ENCODE measurements at regions not wholly inside any gene's neighbourhood (a gene's known extent, or its start where the extent isn't known, plus 50 kb on each side); places are given as distances from the start of the nearest gene placed in this dataset.

DNA sequence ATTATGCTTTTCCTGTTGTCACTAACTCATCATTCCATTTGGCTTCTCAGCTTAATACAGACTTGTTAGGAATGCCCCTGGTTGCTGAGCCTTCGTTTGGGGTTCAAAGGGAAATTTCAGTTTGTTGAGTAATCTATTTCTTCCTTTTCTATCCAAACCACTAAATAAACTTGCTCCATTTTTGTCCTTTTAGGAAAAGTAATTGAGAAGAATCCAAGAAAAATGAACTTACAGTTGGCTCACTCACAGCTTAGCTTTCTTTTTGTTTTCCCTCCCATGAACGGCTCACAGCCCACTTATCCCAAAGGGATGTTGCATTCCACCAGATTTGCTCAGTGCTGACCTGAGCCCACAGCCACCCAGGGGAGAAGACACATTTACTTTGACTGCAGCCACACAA, 73.9 kb downstream of the SOX11 start:
- Histone ChIP-seq H3K9me2 (ENCODE audit: insufficient read depth) (no peaks in the 10 kb centered on the region), H3K36me3 (ENCODE audit: control insufficient read depth in 1 of 2, insufficient read depth in 2 of 2, low read length in 2 of 2) (no peaks in the 10 kb centered on the region), H3K79me2 (ENCODE audit: insufficient read depth, low read length) (no peaks in the 10 kb centered on the region), H3K4me2 (ENCODE audit: low read length) (no peak overlapping the region), H3K9me3 (ENCODE audit: control insufficient read depth in 1 of 2, insufficient read depth in 1 of 2, low read depth in 1 of 2, low read length in 2 of 2) (peaks cover 0 to 25% of the 10 kb centered on the region in 2 experiments; a peak in 2 of 4 replicates), H3K27ac (ENCODE audit: low read depth, low read length) (no peak overlapping the region), H4K20me1 (ENCODE audit: insufficient read depth) (no peaks in the 10 kb centered on the region), H2AFZ (ENCODE audit: low read depth, low read length, poor library complexity, severe bottlenecking) (no peak overlapping the region), H3K4me1 (ENCODE audit: control insufficient read depth in 1 of 2, insufficient read depth in 2 of 2, low read length in 2 of 2) (no peaks in the 10 kb centered on the region), H3K9ac (ENCODE audit: low read length) (no peak overlapping the region), H3K4me3 (replicated peaks in 1 of 2; ENCODE audit: low read depth in 1 of 2, low read length in 2 of 2) (no peak overlapping the region), H3K27me3 (ENCODE audit: insufficient read depth, low read length) (no peaks in the 10 kb centered on the region)
- no peak for DNase-seq (ENCODE audit: low read depth, low spot score)
- POLR2A ChIA-PET, result no interaction called here
- no peak for ATAC-seq
- no TSS peak for BruUV-seq (replicated peaks)
- RAD21 ChIA-PET (ENCODE audit: low non-redundant PET in 1 of 2, low total read pairs in 2 of 2, uncharacterized antibody in 2 of 2, unreplicated experiment in 2 of 2), result no interaction called here
- CTCF ChIA-PET, result no interaction called here
- TF ChIP-seq EZH2phosphoT487 (IDR thresholded peaks at IDR 0.05; ENCODE audit: borderline replicate concordance) (no peak), POLR2AphosphoS5 (IDR thresholded peaks at IDR 0.05; ENCODE audit: low read depth, low read length) (no peak), FOSL1 (IDR thresholded peaks at IDR 0.05; ENCODE audit: low read depth) (no peak), EGR1 (IDR thresholded peaks at IDR 0.05; ENCODE audit: low read depth) (no peak), SP1 (IDR thresholded peaks at IDR 0.05; ENCODE audit: low read depth) (no peak), REST (IDR thresholded peaks at IDR 0.05; ENCODE audit: low read depth) (no peak), ZFX (IDR thresholded peaks at IDR 0.05) (no peak), POLR2A (IDR thresholded peaks at IDR 0.05; ENCODE audit: borderline replicate concordance, extremely low read depth, insufficient read depth, insufficient read length) (no peak), SIN3A (IDR thresholded peaks at IDR 0.05; ENCODE audit: low read depth) (no peak), ZNF274 (IDR thresholded peaks at IDR 0.05; ENCODE audit: low read depth, low read length) (no peak), TCF7L2 (IDR thresholded peaks at IDR 0.05; ENCODE audit: borderline replicate concordance, extremely low read depth, insufficient read depth, insufficient read length) (no peak), SRF (IDR thresholded peaks at IDR 0.05; ENCODE audit: low read depth) (no peak), ELF1 (IDR thresholded peaks at IDR 0.05; ENCODE audit: borderline replicate concordance, low read depth) (no peak), JUND (IDR thresholded peaks at IDR 0.05) (no peak), RAD21 (IDR thresholded peaks at IDR 0.05; ENCODE audit: low read depth) (no peak), CBX3 (IDR thresholded peaks at IDR 0.05; ENCODE audit: low read depth) (no peak)
- TF ChIP-seq, protein P1, sequence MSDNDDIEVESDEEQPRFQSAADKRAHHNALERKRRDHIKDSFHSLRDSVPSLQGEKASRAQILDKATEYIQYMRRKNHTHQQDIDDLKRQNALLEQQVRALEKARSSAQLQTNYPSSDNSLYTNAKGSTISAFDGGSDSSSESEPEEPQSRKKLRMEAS (IDR thresholded peaks at IDR 0.05), result no peak
- TF ChIP-seq, protein P2, sequence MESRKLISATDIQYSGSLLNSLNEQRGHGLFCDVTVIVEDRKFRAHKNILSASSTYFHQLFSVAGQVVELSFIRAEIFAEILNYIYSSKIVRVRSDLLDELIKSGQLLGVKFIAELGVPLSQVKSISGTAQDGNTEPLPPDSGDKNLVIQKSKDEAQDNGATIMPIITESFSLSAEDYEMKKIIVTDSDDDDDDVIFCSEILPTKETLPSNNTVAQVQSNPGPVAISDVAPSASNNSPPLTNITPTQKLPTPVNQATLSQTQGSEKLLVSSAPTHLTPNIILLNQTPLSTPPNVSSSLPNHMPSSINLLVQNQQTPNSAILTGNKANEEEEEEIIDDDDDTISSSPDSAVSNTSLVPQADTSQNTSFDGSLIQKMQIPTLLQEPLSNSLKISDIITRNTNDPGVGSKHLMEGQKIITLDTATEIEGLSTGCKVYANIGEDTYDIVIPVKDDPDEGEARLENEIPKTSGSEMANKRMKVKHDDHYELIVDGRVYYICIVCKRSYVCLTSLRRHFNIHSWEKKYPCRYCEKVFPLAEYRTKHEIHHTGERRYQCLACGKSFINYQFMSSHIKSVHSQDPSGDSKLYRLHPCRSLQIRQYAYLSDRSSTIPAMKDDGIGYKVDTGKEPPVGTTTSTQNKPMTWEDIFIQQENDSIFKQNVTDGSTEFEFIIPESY (IDR thresholded peaks at IDR 0.05; ENCODE audit: extremely low read depth, insufficient replicate concordance, low read length), result no peak
- intact Hi-C loops (cut with micrococcal nuclease), result no loop called here

Data from HCT116 (cell line).